ENCODE measurements at regions not wholly inside any gene's neighbourhood (a gene's known extent, or its start where the extent isn't known, plus 50 kb on each side); places are given as distances from the start of the nearest gene placed in this dataset.

DNA sequence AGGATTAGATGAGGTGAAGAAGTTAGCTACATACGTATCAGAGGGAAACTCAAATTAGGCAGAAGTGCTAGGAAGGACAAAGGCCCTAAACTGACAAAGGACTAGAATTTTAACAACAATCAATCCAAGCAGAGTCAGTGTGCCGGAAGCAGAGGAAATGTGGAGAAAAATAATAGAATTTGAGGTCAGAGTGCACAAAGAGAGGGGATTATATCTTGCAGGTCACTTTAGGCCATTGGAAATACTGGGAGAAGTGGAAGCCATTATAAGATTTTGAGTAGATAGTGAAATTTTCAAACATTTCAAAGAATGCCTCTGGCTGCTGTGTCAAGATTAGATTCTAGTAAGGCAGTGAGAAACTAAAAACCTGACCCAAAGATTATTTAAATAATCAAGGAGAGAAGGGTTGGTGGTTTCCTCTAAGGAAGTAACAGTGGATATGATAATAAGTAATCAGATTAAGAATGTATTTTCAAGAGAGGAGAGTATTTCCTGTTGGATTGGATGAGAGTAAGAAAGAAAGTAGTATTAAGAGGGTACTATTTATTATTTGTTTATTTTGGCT is 889.2 kb upstream of the NCAM2 start:
- peak overlapping the region; percentile 29; the same call in 1 of the 3 replicates for H3K27ac ChIP-seq (ENCODE audit: extremely low read depth, low read depth, low read length)
- ChIA-PET POLR2A (no interaction called here), CTCF (ENCODE audit: low intra/inter-chr PET ratio) (no interaction called here)
- H3K9me1 ChIP-seq (ENCODE audit: control insufficient read depth, insufficient read depth, low read length): no peaks in the 10 kb centered on the region
- H4K20me1 ChIP-seq (replicated peaks; ENCODE audit: control insufficient read depth, insufficient read depth, low read length): no peaks in the 10 kb centered on the region
- peak overlapping the region; percentile 34; the same call in 1 of the 2 replicates for H2AFZ ChIP-seq (ENCODE audit: low read depth, low read length)
- no TSS peak for BruUV-seq (replicated peaks)
- DNase-seq (ENCODE audit: extremely low read depth in 1 of 4, low spot score in 3 of 4) (no peak), FAIRE-seq (no peak), ATAC-seq (no peak)
- no peaks in the 10 kb centered on the region for H3K79me2 ChIP-seq (ENCODE audit: control insufficient read depth, insufficient read depth, low read length)
- in situ Hi-C loops (cut with MboI) (no loop called here), intact Hi-C loops (cut with micrococcal nuclease) (no loop called here)
- 19% methylated on average over 2 of the region's 2 CpGs for WGBS (ENCODE audit: insufficient coverage, low coverage, missing lambda C conversion rate)
- no peak overlapping the region for H3K4me2 ChIP-seq (ENCODE audit: insufficient read depth, low read length)
- TF ChIP-seq SRSF1 (IDR thresholded peaks at IDR 0.05; ENCODE audit: low read depth, low read length): no peak
- TF ChIP-seq MTF1 (CRISPR knock-in tag; IDR thresholded peaks at IDR 0.05; ENCODE audit: borderline replicate concordance): no peak
- no peak for TF ChIP-seq HDAC8 (tag; IDR thresholded peaks at IDR 0.05)
- TF ChIP-seq ZNF174 (CRISPR knock-in tag; IDR thresholded peaks at IDR 0.05): no peak
- no peak for TF ChIP-seq PTBP1 (IDR thresholded peaks at IDR 0.05; ENCODE audit: low read depth, low read length)
- no peak for TF ChIP-seq HLTF (IDR thresholded peaks at IDR 0.05)
- TF ChIP-seq IRF2 (CRISPR knock-in tag; IDR thresholded peaks at IDR 0.05): no peak
- TF ChIP-seq MCM2 (IDR thresholded peaks at IDR 0.05; ENCODE audit: low read depth): no peak
- H3K27me3 ChIP-seq (ENCODE audit: control insufficient read depth in 2 of 2, insufficient read depth in 2 of 2, low read length in 2 of 2): no peaks in the 10 kb centered on the region
- no peaks in the 10 kb centered on the region for H3K36me3 ChIP-seq (ENCODE audit: control insufficient read depth, insufficient read depth, low read length)
- no peaks in the 10 kb centered on the region for H3K4me1 ChIP-seq (replicated peaks in 1 of 2; ENCODE audit: control insufficient read depth in 2 of 2, insufficient read depth in 2 of 2, low read length in 2 of 2)
- peaks cover 1% of the 10 kb centered on the region; the same call in 1 of the 2 replicates for H3K9me3 ChIP-seq (replicated peaks; ENCODE audit: control insufficient read depth, insufficient read depth, low read depth, low read length)
- no peak overlapping the region for H3K4me3 ChIP-seq
- H3K9ac ChIP-seq (ENCODE audit: insufficient read depth in 1 of 2, low read depth in 2 of 2, low read length in 2 of 2): no peak overlapping the region

DNA sequence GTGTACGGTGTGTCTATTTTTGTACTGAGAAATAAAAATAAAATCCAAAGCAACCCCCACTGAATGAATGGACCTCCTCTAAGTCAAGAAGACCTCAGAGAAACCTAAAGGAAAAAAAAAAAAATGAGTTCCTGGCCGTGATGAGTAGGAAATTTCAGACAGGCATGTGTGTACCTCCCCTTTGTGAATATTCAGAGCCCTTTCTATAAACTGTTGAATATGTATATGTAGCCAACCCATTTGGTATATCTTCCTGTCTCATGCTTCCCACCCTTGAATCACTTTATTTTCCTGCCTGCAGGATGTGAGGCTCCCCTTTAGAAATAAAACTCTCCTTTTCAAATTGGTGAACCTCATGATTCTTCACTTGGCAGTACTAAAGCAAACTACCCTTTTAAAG is 887.8 kb upstream of the NCAM2 start:
- Histone ChIP-seq H3K9me1 (ENCODE audit: control insufficient read depth, insufficient read depth, low read length) (no peaks in the 10 kb centered on the region), H4K20me1 (replicated peaks; ENCODE audit: control insufficient read depth, insufficient read depth, low read length) (no peaks in the 10 kb centered on the region), H3K4me3 (no peak overlapping the region), H3K9ac (ENCODE audit: insufficient read depth in 1 of 2, low read depth in 2 of 2, low read length in 2 of 2) (no peak overlapping the region), H3K79me2 (ENCODE audit: control insufficient read depth, insufficient read depth, low read length) (no peaks in the 10 kb centered on the region), H3K27ac (ENCODE audit: extremely low read depth, low read depth, low read length) (no peak overlapping the region), H3K4me2 (ENCODE audit: insufficient read depth, low read length) (no peak overlapping the region), H3K9me3 (replicated peaks; ENCODE audit: control insufficient read depth, insufficient read depth, low read depth, low read length) (no peaks in the 10 kb centered on the region; the same call in 1 of the 2 replicates), H2AFZ (ENCODE audit: low read depth, low read length) (peak overlapping the region; percentile 38; the same call in 1 of the 2 replicates), H3K36me3 (ENCODE audit: control insufficient read depth, insufficient read depth, low read length) (no peaks in the 10 kb centered on the region), H3K4me1 (replicated peaks in 1 of 2; ENCODE audit: control insufficient read depth in 2 of 2, insufficient read depth in 2 of 2, low read length in 2 of 2) (no peaks in the 10 kb centered on the region), H3K27me3 (ENCODE audit: control insufficient read depth in 2 of 2, insufficient read depth in 2 of 2, low read length in 2 of 2) (no peaks in the 10 kb centered on the region)
- DNase-seq (ENCODE audit: extremely low read depth in 1 of 4, low spot score in 3 of 4) (no peak), FAIRE-seq (no peak), ATAC-seq (peak; percentile 64)
- TF ChIP-seq CSDE1 (IDR thresholded peaks at IDR 0.05): no peak
- no peak for TF ChIP-seq WHSC1 (IDR thresholded peaks at IDR 0.05; ENCODE audit: low read length)
- no peak for TF ChIP-seq ZNF780A (CRISPR knock-in tag; IDR thresholded peaks at IDR 0.05)
- no peak for TF ChIP-seq ZFPM2 (CRISPR knock-in tag; IDR thresholded peaks at IDR 0.05)
- TF ChIP-seq, protein P1, sequence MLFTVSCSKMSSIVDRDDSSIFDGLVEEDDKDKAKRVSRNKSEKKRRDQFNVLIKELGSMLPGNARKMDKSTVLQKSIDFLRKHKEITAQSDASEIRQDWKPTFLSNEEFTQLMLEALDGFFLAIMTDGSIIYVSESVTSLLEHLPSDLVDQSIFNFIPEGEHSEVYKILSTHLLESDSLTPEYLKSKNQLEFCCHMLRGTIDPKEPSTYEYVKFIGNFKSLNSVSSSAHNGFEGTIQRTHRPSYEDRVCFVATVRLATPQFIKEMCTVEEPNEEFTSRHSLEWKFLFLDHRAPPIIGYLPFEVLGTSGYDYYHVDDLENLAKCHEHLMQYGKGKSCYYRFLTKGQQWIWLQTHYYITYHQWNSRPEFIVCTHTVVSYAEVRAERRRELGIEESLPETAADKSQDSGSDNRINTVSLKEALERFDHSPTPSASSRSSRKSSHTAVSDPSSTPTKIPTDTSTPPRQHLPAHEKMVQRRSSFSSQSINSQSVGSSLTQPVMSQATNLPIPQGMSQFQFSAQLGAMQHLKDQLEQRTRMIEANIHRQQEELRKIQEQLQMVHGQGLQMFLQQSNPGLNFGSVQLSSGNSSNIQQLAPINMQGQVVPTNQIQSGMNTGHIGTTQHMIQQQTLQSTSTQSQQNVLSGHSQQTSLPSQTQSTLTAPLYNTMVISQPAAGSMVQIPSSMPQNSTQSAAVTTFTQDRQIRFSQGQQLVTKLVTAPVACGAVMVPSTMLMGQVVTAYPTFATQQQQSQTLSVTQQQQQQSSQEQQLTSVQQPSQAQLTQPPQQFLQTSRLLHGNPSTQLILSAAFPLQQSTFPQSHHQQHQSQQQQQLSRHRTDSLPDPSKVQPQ (CRISPR knock-in tag; IDR thresholded peaks at IDR 0.05; ENCODE audit: borderline replicate concordance): no peak
- TF ChIP-seq MCM2 (IDR thresholded peaks at IDR 0.05; ENCODE audit: low read depth): no peak
- no peak for TF ChIP-seq HDAC8 (tag; IDR thresholded peaks at IDR 0.05)
- TF ChIP-seq POLR3A (IDR thresholded peaks at IDR 0.05; ENCODE audit: borderline replicate concordance, extremely low read depth, insufficient read depth, insufficient read length): no peak
- in situ Hi-C loops (cut with MboI): no loop called here
- intact Hi-C loops (cut with micrococcal nuclease): no loop called here
- no TSS peak for BruUV-seq (replicated peaks)
- ChIA-PET CTCF (ENCODE audit: low intra/inter-chr PET ratio) (no interaction called here), POLR2A (no interaction called here)
- 13% methylated on average over 2 of the region's 2 CpGs for WGBS (ENCODE audit: insufficient coverage, low coverage, missing lambda C conversion rate)

Measured in K562 (cell line).